Left lung (tissue), 4 donors: ENCODE measurements at regions not wholly inside any gene's neighbourhood (a gene's known extent, or its start where the extent isn't known, plus 50 kb on each side); places are given as distances from the start of the nearest gene placed in this dataset.

ENCODE experiments used
- ATAC-seq: fragments of 200-7000 bp; cut with Tn5 transposase; one replicate; pipeline ENCODE4 v1.9.1; 2020; ENCODE audit warnings: moderate library complexity
- DNase-seq, 4 donors: peaks; one replicate each; pipeline ENCODE4 v3.0.0-alpha.2; 2013 to 2020
- H3K27ac ChIP-seq, 2 donors: fragments of 200-600 bp; sonication (generic) in 1 of 2; one replicate each; pipeline versions ENCODE4 v1.5.0 to v1.8.0; 2020 to 2021
- H3K27me3 ChIP-seq, 2 donors: fragments of 200-600 bp; sonication (generic) in 1 of 2; one replicate each; pipeline versions ENCODE4 v1.5.0 to v1.8.0; 2020 to 2021
- H3K36me3 ChIP-seq, 2 donors: fragments of 200-600 bp; sonication (generic) in 1 of 2; one replicate each; pipeline versions ENCODE4 v1.5.0 to v1.8.0; 2020 to 2021
- H3K4me1 ChIP-seq, 2 donors: fragments of 200-600 bp; one replicate each; pipeline ENCODE4 v1.8.0; 2021
- H3K4me3 ChIP-seq, 2 donors: fragments of 200-600 bp; sonication (generic) in 1 of 2; one replicate each; pipeline versions ENCODE4 v1.5.0 to v1.8.0; 2020 to 2021; ENCODE audit warnings: mild to moderate bottlenecking in 1 of 2
- H3K9me3 ChIP-seq, 2 donors: fragments of 200-600 bp; sonication (generic) in 1 of 2; one replicate each; pipeline versions ENCODE4 v1.5.0 to v1.8.0; 2020 to 2021
- CTCF ChIP-seq, 2 donors: fragments of 200-600 bp; sonication (generic) in 1 of 2; IDR thresholded peaks; one replicate each; pipeline versions ENCODE4 v1.5.0 to v1.8.0; 2021; ENCODE audit warnings: antibody characterized with exemption in 2 of 2
- intact Hi-C, 2 donors: fragments of 100-400 bp; cut with DNase I; formaldehyde crosslinking; loops; one replicate each; pipeline versions ENCODE4 v1.11.2 to v1.14.2; 2022
- donor health status: DM: no; HTN: yes; CAD: no.
- donor health status: DM: no; HTN: no; CAD: no.

GRCh38 chr12:71041476-71041875 lies 116.3 kb downstream of the TSPAN8 start:
- Histone ChIP-seq H3K4me1 (no peaks in the 10 kb centered on the region), H3K36me3 (no peaks in the 10 kb centered on the region), H3K27ac (no peak overlapping the region), H3K27me3 (no peaks in the 10 kb centered on the region), H3K9me3 (no peaks in the 10 kb centered on the region), H3K4me3 (no peak overlapping the region)
- ATAC-seq: no peak
- DNase-seq: no peak
- TF ChIP-seq CTCF (IDR thresholded peaks at IDR 0.05): no peak
- intact Hi-C loops: no loop called here

- Histone ChIP-seq H3K4me3 (no peak overlapping the region), H3K4me1 (no peaks in the 10 kb centered on the region), H3K27ac (no peak overlapping the region), H3K27me3 (no peaks in the 10 kb centered on the region), H3K9me3 (no peaks in the 10 kb centered on the region), H3K36me3 (no peaks in the 10 kb centered on the region)
- intact Hi-C loops: no loop called here
- TF ChIP-seq CTCF (IDR thresholded peaks at IDR 0.05): no peak
- ATAC-seq: no peak
- DNase-seq: no peak
These were observed 118.4 kb upstream of the PTPRR start for GRCh38 chr12:71038960-71039359.

GRCh38 chr12:71036526-71036925 lies 116.0 kb upstream of the PTPRR start:
- intact Hi-C loops: no loop called here

GRCh38 chr12:71032933-71033332 lies 112.4 kb upstream of the PTPRR start:
- H3K27ac ChIP-seq: no peak overlapping the region
- H3K36me3 ChIP-seq: no peaks in the 10 kb centered on the region
- no peak overlapping the region for H3K4me3 ChIP-seq
- no peaks in the 10 kb centered on the region for H3K9me3 ChIP-seq
- no peak for ATAC-seq
- intact Hi-C loops: no loop called here
- no peaks in the 10 kb centered on the region for H3K27me3 ChIP-seq
- no peak for DNase-seq
- TF ChIP-seq CTCF (IDR thresholded peaks at IDR 0.05): no peak
- no peaks in the 10 kb centered on the region for H3K4me1 ChIP-seq

More at GRCh38 chr12:71036526-71036925, 116.0 kb upstream of the PTPRR start:
- no peak for TF ChIP-seq CTCF (IDR thresholded peaks at IDR 0.05)
- Histone ChIP-seq H3K4me1 (no peaks in the 10 kb centered on the region), H3K4me3 (no peak overlapping the region), H3K27ac (no peak overlapping the region), H3K27me3 (no peaks in the 10 kb centered on the region), H3K36me3 (no peaks in the 10 kb centered on the region), H3K9me3 (no peaks in the 10 kb centered on the region)
- ATAC-seq: no peak
- DNase-seq: no peak

GRCh38 chr12:71029302-71029701 lies 108.8 kb upstream of the PTPRR start:
- DNase-seq (no peak), ATAC-seq (no peak)
- H3K9me3 ChIP-seq: no peaks in the 10 kb centered on the region
- no peak overlapping the region for H3K27ac ChIP-seq
- TF ChIP-seq CTCF (IDR thresholded peaks at IDR 0.05): no peak
- intact Hi-C loops: no loop called here
- H3K4me1 ChIP-seq: no peaks in the 10 kb centered on the region
- H3K36me3 ChIP-seq: no peaks in the 10 kb centered on the region
- no peak overlapping the region for H3K4me3 ChIP-seq
- H3K27me3 ChIP-seq: no peaks in the 10 kb centered on the region
